ENCODE measurements at regions not wholly inside any gene's neighbourhood (a gene's known extent, or its start where the extent isn't known, plus 50 kb on each side); places are given as distances from the start of the nearest gene placed in this dataset.
"Not testable (repeated sequence)": the region's sequence is repeated elsewhere in the genome, so short reads cannot be mapped to it uniquely, and the experiment has no call there.

- DNase-seq = no peak
Measured at GRCh38 chr11:8772571-8773519, 90.3 kb downstream of the RPL27A start.

- no peak for DNase-seq
Measured at GRCh38 chr11:8773916-8774539, 91.4 kb downstream of the RPL27A start.

GRCh38 chr11:8774916-8775315 is 92.3 kb downstream of the RPL27A start:
- DNase-seq = not testable (repeated sequence)

GRCh38 chr11:8775332-8775731 is 92.7 kb downstream of the RPL27A start:
- no peak for DNase-seq

GRCh38 chr11:8775734-8776133 is 93.1 kb downstream of the RPL27A start:
- DNase-seq = no peak

GRCh38 chr11:8776209-8776608 is 93.6 kb downstream of the RPL27A start:
- no peak for DNase-seq

GRCh38 chr11:8777907-8778767 is 95.5 kb downstream of the RPL27A start:
- no peak for DNase-seq

GRCh38 chr11:8779107-8779506 is 96.5 kb downstream of the RPL27A start:
- no peak for DNase-seq

GRCh38 chr11:8779732-8780131 is 97.1 kb downstream of the RPL27A start:
- no peak for DNase-seq

- no peak for DNase-seq
Measured at GRCh38 chr11:8784954-8785353, 102.4 kb downstream of the RPL27A start.

- no peak for DNase-seq
Measured at GRCh38 chr11:8785457-8785856, 102.9 kb downstream of the RPL27A start.

- DNase-seq = no peak
Measured at GRCh38 chr11:8785998-8786397, 103.4 kb downstream of the RPL27A start.

GRCh38 chr11:8786933-8787332 is 104.3 kb downstream of the RPL27A start:
- no peak for DNase-seq

- no peak for DNase-seq
Measured at GRCh38 chr11:8787372-8787771, 104.8 kb downstream of the RPL27A start.

- no peak for DNase-seq
Measured at GRCh38 chr11:8788616-8789015, 106.0 kb downstream of the RPL27A start.

GRCh38 chr11:8789864-8790263 is 107.3 kb downstream of the RPL27A start:
- DNase-seq = no peak

GRCh38 chr11:8790968-8791367 is 108.4 kb downstream of the RPL27A start:
- no peak for DNase-seq

- DNase-seq = no peak
Measured at GRCh38 chr11:8792710-8793109, 110.1 kb downstream of the RPL27A start.

- no peak for DNase-seq
Measured at GRCh38 chr11:8793114-8793777, 110.7 kb downstream of the RPL27A start.

GRCh38 chr11:8794126-8794525 is 111.5 kb downstream of the RPL27A start:
- no peak for DNase-seq

GRCh38 chr11:8794677-8795103 is 112.1 kb downstream of the RPL27A start:
- no peak for DNase-seq

GRCh38 chr11:8796941-8797340 is 114.0 kb upstream of the AKIP1 start:
- no peak for DNase-seq

- DNase-seq = no peak
Measured at GRCh38 chr11:8799273-8799672, 111.7 kb upstream of the AKIP1 start.

Measured in stimulated activated CD4-positive, alpha-beta T cell treated with anti-CD3 and anti-CD28 coated beads, Interleukin-4, amount 100 ng/mL, for 1 hour (primary cell).